ENCODE measurements at regions not wholly inside any gene's neighbourhood (a gene's known extent, or its start where the extent isn't known, plus 50 kb on each side); places are given as distances from the start of the nearest gene placed in this dataset.

GRCh38 chr7:89773611-89774010, 380.7 kb upstream of the STEAP1 start:
- no peak overlapping the region for H3K27ac ChIP-seq (ENCODE audit: low read depth, low read length)
- H3K79me2 ChIP-seq (ENCODE audit: insufficient read depth, low read length): no peaks in the 10 kb centered on the region
- no peak overlapping the region for H3K4me2 ChIP-seq (ENCODE audit: insufficient read depth, low read length)
- TF ChIP-seq CTCF (IDR thresholded peaks at IDR 0.05; ENCODE audit: extremely low read depth, low read depth, low read length): no peak
- H2AFZ ChIP-seq (ENCODE audit: low read length): no peak overlapping the region
- H3K27me3 ChIP-seq (ENCODE audit: insufficient read depth, low read length): no peaks in the 10 kb centered on the region
- no peaks in the 10 kb centered on the region for H4K20me1 ChIP-seq (ENCODE audit: insufficient read depth, low read length)
- no peaks in the 10 kb centered on the region for H3K36me3 ChIP-seq (ENCODE audit: insufficient read depth, low read length)
- H3K4me3 ChIP-seq (ENCODE audit: insufficient read depth, low read length): no peak overlapping the region
- no peak for DNase-seq (ENCODE audit: insufficient read length, low spot score, missing footprints)
- H3K9me3 ChIP-seq (ENCODE audit: low read depth, low read length): no peaks in the 10 kb centered on the region
- no peaks in the 10 kb centered on the region for H3K4me1 ChIP-seq (ENCODE audit: insufficient read depth, low read length)

GRCh38 chr7:89775459-89775858, 378.8 kb upstream of the STEAP1 start:
- Histone ChIP-seq H3K79me2 (ENCODE audit: insufficient read depth, low read length) (no peaks in the 10 kb centered on the region), H3K4me2 (ENCODE audit: insufficient read depth, low read length) (no peak overlapping the region), H3K4me3 (ENCODE audit: insufficient read depth, low read length) (no peak overlapping the region), H3K27ac (ENCODE audit: low read depth, low read length) (no peak overlapping the region), H3K27me3 (ENCODE audit: insufficient read depth, low read length) (no peaks in the 10 kb centered on the region), H4K20me1 (ENCODE audit: insufficient read depth, low read length) (no peaks in the 10 kb centered on the region), H3K9me3 (ENCODE audit: low read depth, low read length) (no peaks in the 10 kb centered on the region), H2AFZ (ENCODE audit: low read length) (no peak overlapping the region), H3K4me1 (ENCODE audit: insufficient read depth, low read length) (no peaks in the 10 kb centered on the region), H3K36me3 (ENCODE audit: insufficient read depth, low read length) (no peaks in the 10 kb centered on the region)
- DNase-seq (ENCODE audit: insufficient read length, low spot score, missing footprints): no peak
- no peak for TF ChIP-seq CTCF (IDR thresholded peaks at IDR 0.05; ENCODE audit: extremely low read depth, low read depth, low read length)

GRCh38 chr7:89776980-89777379, 377.3 kb upstream of the STEAP1 start:
- Histone ChIP-seq H3K4me1 (ENCODE audit: insufficient read depth, low read length) (no peaks in the 10 kb centered on the region), H3K79me2 (ENCODE audit: insufficient read depth, low read length) (no peaks in the 10 kb centered on the region), H3K9me3 (ENCODE audit: low read depth, low read length) (no peaks in the 10 kb centered on the region), H3K27ac (ENCODE audit: low read depth, low read length) (no peak overlapping the region), H3K4me2 (ENCODE audit: insufficient read depth, low read length) (no peak overlapping the region), H3K27me3 (ENCODE audit: insufficient read depth, low read length) (no peaks in the 10 kb centered on the region), H3K36me3 (ENCODE audit: insufficient read depth, low read length) (no peaks in the 10 kb centered on the region), H2AFZ (ENCODE audit: low read length) (no peak overlapping the region), H3K4me3 (ENCODE audit: insufficient read depth, low read length) (no peak overlapping the region), H4K20me1 (ENCODE audit: insufficient read depth, low read length) (no peaks in the 10 kb centered on the region)
- no peak for TF ChIP-seq CTCF (IDR thresholded peaks at IDR 0.05; ENCODE audit: extremely low read depth, low read depth, low read length)
- DNase-seq (ENCODE audit: insufficient read length, low spot score, missing footprints): no peak

- no peaks in the 10 kb centered on the region for H3K79me2 ChIP-seq (ENCODE audit: insufficient read depth, low read length)
- no peak overlapping the region for H2AFZ ChIP-seq (ENCODE audit: low read length)
- no peak overlapping the region for H3K4me2 ChIP-seq (ENCODE audit: insufficient read depth, low read length)
- no peaks in the 10 kb centered on the region for H3K36me3 ChIP-seq (ENCODE audit: insufficient read depth, low read length)
- no peak overlapping the region for H3K27ac ChIP-seq (ENCODE audit: low read depth, low read length)
- no peaks in the 10 kb centered on the region for H3K4me1 ChIP-seq (ENCODE audit: insufficient read depth, low read length)
- TF ChIP-seq CTCF (IDR thresholded peaks at IDR 0.05; ENCODE audit: extremely low read depth, low read depth, low read length): no peak
- H3K9me3 ChIP-seq (ENCODE audit: low read depth, low read length): no peaks in the 10 kb centered on the region
- DNase-seq (ENCODE audit: insufficient read length, low spot score, missing footprints): no peak
- H3K27me3 ChIP-seq (ENCODE audit: insufficient read depth, low read length): no peaks in the 10 kb centered on the region
- no peak overlapping the region for H3K4me3 ChIP-seq (ENCODE audit: insufficient read depth, low read length)
- H4K20me1 ChIP-seq (ENCODE audit: insufficient read depth, low read length): no peaks in the 10 kb centered on the region
These were observed 376.8 kb upstream of the STEAP1 start for GRCh38 chr7:89777499-89777898.

Data from osteoblast (primary cell).